ENCODE measurements at regions not wholly inside any gene's neighbourhood (a gene's known extent, or its start where the extent isn't known, plus 50 kb on each side); places are given as distances from the start of the nearest gene placed in this dataset.
"Not testable (repeated sequence)": the region's sequence is repeated elsewhere in the genome, so short reads cannot be mapped to it uniquely, and the experiment has no call there.

DNA sequence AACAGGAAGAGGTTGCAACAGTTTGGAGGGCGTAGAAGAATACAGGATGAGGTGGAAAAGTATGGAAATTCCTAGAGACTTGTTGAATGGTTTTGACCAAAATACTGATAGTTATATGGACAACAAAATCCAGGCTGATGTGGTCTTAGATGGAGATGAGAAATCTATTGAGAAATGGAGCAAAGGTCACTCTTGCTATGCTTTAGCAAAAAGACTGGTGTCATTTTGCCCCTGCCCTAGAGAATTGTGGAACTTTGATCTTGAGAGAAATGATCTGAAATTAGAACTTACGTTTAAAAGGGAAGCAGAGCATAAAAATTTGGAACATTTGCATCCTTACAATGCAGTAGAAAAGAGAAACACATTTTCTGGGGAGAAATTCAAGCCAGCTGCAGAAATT, 686.9 kb upstream of the GBE1 start:
- H3K4me3 ChIP-seq (ENCODE audit: low read depth, low read length), result no peak overlapping the region
- DNase-seq (ENCODE audit: low read depth), result no peak
- TF ChIP-seq CTCF (IDR thresholded peaks at IDR 0.05; ENCODE audit: low read depth, low read length, missing control alignments), result no peak

DNA sequence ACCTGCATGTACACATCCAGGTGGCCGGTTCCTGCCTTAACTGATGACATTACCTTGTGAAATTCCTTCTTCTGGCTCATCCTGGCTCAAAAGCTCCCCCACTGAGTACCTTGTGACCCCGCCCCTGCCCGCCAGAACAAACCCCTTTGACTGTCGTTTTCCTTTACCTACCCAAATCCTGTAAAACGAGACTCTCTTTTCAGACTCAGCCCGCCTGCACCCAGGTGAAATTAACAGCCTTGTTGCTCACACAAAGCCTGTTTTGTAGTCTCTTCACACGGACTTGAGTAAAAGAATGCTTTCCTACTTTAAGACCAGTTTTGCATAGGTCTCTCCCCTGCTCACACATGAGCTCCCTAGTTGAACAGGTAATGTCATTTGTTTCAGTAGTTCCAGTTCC, 667.4 kb upstream of the GBE1 start:
- not testable (repeated sequence) for H3K4me3 ChIP-seq (ENCODE audit: low read depth, low read length); DNase-seq (ENCODE audit: low read depth)

GRCh38 chr3:82424031-82424339, 662.5 kb upstream of the GBE1 start:
- H3K4me3 ChIP-seq (ENCODE audit: low read depth, low read length), result no peak overlapping the region
- DNase-seq (ENCODE audit: low read depth), result no peak
- no peak for TF ChIP-seq CTCF (IDR thresholded peaks at IDR 0.05; ENCODE audit: low read depth, low read length, missing control alignments)

- DNase-seq (ENCODE audit: low read depth), result no peak
- H3K4me3 ChIP-seq (ENCODE audit: low read depth, low read length), result no peak overlapping the region
- no peak for TF ChIP-seq CTCF (IDR thresholded peaks at IDR 0.05; ENCODE audit: low read depth, low read length, missing control alignments)
Measured at GRCh38 chr3:82423268-82424030, 662.0 kb upstream of the GBE1 start.

DNA sequence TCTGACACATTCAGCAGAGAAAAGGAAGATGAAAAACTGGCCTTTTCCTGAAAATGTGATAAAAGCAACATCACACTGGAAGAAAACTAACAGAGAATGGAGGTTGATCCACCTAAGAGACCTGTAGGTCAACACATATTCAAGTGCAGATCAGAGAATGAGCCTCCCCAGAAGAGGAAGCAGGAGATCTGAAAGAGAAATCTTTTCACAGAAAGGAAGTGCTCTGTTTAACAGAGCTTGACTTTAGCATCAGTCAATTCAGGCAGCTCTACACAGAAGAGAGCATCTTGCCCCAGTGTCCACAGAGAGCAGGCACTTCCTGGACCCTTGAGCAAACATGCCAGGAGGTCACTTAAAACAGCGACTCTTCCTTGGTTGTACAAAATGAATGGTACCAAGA, 655.4 kb upstream of the GBE1 start:
- no peak overlapping the region for H3K4me3 ChIP-seq (ENCODE audit: low read depth, low read length)
- no peak for TF ChIP-seq CTCF (IDR thresholded peaks at IDR 0.05; ENCODE audit: low read depth, low read length, missing control alignments)
- no peak for DNase-seq (ENCODE audit: low read depth)

DNA sequence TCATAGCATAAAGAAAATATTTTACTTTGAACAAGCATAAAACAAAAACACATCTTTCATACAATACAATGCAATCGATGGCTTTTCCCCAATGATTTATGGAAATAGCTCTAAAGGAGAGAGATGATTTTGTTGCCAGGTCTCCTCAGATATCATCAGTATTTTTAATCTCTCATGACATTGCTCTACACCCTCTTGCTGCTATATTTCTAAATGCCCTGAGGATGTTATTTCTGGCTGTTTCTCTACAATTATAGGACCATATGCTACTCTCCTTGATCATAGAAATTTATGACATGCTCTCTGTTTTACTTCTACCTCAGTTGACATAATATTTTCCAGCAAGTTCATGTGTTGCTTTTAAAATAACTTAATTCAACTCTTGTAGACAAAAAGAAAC, 654.9 kb upstream of the GBE1 start:
- TF ChIP-seq CTCF (IDR thresholded peaks at IDR 0.05; ENCODE audit: low read depth, low read length, missing control alignments), result no peak

DNA sequence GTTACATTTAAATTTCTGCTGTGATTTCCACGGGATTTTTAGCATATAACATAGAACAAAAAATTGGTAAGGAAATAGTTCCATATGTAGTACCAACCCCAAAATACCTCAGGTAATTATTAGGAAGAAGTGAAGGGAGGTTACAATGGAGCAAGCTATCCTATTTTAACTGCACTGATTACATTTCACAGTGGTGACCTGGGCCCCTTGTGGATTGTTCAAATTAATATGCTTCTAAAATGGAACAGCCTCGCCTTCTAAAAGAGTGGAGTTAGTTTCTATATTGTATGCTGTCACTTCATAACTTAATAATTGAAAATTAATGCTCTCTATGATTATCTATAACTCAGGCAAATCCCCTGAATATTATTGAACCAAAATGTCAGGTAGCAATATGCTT, 651.7 kb upstream of the GBE1 start:
- no peak for TF ChIP-seq CTCF (IDR thresholded peaks at IDR 0.05; ENCODE audit: low read depth, low read length, missing control alignments)
- H3K4me3 ChIP-seq (ENCODE audit: low read depth, low read length), result no peak overlapping the region
- no peak for DNase-seq (ENCODE audit: low read depth)

More for the DNA sequence above, 654.9 kb upstream of the GBE1 start:
- DNase-seq (ENCODE audit: low read depth), result no peak
- H3K4me3 ChIP-seq (ENCODE audit: low read depth, low read length), result no peak overlapping the region

All from GM12864 (cell line).